ENCODE measurements at regions not wholly inside any gene's neighbourhood (a gene's known extent, or its start where the extent isn't known, plus 50 kb on each side); places are given as distances from the start of the nearest gene placed in this dataset.

DNA sequence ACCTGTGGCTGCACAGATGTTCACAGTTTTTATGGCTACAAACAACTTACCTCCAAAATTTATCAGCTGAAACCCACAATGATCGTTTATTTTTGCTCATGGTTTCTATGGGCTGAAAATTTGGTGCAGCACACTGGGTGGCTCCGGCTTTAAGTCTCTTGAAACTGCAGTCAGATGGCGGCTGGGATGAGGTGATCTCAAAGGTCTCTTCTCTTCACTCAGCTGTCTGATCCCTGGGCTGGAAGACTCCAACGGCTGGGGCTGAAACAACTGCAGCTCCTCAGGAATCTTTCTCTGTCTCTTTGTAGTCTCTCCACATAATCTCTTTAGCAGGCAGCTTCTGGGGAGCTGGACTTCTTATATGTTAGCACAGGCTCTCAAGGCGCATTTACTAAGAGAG, 117.3 kb upstream of the FAT3 start:
- TF ChIP-seq, protein P1, sequence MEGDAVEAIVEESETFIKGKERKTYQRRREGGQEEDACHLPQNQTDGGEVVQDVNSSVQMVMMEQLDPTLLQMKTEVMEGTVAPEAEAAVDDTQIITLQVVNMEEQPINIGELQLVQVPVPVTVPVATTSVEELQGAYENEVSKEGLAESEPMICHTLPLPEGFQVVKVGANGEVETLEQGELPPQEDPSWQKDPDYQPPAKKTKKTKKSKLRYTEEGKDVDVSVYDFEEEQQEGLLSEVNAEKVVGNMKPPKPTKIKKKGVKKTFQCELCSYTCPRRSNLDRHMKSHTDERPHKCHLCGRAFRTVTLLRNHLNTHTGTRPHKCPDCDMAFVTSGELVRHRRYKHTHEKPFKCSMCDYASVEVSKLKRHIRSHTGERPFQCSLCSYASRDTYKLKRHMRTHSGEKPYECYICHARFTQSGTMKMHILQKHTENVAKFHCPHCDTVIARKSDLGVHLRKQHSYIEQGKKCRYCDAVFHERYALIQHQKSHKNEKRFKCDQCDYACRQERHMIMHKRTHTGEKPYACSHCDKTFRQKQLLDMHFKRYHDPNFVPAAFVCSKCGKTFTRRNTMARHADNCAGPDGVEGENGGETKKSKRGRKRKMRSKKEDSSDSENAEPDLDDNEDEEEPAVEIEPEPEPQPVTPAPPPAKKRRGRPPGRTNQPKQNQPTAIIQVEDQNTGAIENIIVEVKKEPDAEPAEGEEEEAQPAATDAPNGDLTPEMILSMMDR (IDR thresholded peaks at IDR 0.05; ENCODE audit: low read depth, low read length, poor library complexity, severe bottlenecking) = no peak
- TF ChIP-seq EZH2phosphoT487 (IDR thresholded peaks at IDR 0.05; ENCODE audit: borderline replicate concordance, low read length) = no peak

Data from DOHH2 (cell line).